ENCODE measurements at regions not wholly inside any gene's neighbourhood (a gene's known extent, or its start where the extent isn't known, plus 50 kb on each side); places are given as distances from the start of the nearest gene placed in this dataset.

DNA sequence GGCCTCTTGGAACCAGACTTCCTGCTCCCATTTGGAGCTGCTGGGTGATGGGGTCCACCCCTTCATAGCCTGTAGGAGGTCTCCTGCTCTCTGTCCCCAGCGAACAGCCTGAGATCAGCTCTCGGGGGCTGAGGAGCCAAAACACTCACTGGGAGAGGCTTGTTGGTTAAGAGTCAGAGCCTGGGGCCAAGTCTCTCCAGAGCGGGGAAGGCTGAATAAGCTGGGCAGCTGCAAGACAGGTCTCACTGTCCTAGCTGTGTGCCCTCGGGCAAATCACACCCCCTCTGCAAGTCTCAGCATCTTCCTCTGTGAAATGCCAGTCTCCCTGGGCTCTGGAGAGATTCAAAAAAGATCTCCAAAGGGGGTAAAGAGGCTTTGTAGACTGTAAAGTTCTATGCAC lies 174.6 kb downstream of the WSCD1 start (continued):
- TF ChIP-seq, protein P1, sequence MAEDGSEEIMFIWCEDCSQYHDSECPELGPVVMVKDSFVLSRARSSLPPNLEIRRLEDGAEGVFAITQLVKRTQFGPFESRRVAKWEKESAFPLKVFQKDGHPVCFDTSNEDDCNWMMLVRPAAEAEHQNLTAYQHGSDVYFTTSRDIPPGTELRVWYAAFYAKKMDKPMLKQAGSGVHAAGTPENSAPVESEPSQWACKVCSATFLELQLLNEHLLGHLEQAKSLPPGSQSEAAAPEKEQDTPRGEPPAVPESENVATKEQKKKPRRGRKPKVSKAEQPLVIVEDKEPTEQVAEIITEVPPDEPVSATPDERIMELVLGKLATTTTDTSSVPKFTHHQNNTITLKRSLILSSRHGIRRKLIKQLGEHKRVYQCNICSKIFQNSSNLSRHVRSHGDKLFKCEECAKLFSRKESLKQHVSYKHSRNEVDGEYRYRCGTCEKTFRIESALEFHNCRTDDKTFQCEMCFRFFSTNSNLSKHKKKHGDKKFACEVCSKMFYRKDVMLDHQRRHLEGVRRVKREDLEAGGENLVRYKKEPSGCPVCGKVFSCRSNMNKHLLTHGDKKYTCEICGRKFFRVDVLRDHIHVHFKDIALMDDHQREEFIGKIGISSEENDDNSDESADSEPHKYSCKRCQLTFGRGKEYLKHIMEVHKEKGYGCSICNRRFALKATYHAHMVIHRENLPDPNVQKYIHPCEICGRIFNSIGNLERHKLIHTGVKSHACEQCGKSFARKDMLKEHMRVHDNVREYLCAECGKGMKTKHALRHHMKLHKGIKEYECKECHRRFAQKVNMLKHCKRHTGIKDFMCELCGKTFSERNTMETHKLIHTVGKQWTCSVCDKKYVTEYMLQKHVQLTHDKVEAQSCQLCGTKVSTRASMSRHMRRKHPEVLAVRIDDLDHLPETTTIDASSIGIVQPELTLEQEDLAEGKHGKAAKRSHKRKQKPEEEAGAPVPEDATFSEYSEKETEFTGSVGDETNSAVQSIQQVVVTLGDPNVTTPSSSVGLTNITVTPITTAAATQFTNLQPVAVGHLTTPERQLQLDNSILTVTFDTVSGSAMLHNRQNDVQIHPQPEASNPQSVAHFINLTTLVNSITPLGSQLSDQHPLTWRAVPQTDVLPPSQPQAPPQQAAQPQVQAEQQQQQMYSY (CRISPR knock-in tag; IDR thresholded peaks at IDR 0.05): no peak
- TF ChIP-seq SUPT20H (IDR thresholded peaks at IDR 0.05; ENCODE audit: borderline replicate concordance, control insufficient read depth, low read depth, low read length) (no peak), LARP7 (IDR thresholded peaks at IDR 0.05) (no peak), MYB (IDR thresholded peaks at IDR 0.05; ENCODE audit: borderline replicate concordance, low read depth, low read length) (no peak), MTA2 (IDR thresholded peaks at IDR 0.05; ENCODE audit: low read depth) (no peak)
- TF ChIP-seq, protein P2, sequence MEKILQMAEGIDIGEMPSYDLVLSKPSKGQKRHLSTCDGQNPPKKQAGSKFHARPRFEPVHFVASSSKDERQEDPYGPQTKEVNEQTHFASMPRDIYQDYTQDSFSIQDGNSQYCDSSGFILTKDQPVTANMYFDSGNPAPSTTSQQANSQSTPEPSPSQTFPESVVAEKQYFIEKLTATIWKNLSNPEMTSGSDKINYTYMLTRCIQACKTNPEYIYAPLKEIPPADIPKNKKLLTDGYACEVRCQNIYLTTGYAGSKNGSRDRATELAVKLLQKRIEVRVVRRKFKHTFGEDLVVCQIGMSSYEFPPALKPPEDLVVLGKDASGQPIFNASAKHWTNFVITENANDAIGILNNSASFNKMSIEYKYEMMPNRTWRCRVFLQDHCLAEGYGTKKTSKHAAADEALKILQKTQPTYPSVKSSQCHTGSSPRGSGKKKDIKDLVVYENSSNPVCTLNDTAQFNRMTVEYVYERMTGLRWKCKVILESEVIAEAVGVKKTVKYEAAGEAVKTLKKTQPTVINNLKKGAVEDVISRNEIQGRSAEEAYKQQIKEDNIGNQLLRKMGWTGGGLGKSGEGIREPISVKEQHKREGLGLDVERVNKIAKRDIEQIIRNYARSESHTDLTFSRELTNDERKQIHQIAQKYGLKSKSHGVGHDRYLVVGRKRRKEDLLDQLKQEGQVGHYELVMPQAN (conservative IDR thresholded peaks at IDR 0.05): no peak
- TF ChIP-seq, protein P3, sequence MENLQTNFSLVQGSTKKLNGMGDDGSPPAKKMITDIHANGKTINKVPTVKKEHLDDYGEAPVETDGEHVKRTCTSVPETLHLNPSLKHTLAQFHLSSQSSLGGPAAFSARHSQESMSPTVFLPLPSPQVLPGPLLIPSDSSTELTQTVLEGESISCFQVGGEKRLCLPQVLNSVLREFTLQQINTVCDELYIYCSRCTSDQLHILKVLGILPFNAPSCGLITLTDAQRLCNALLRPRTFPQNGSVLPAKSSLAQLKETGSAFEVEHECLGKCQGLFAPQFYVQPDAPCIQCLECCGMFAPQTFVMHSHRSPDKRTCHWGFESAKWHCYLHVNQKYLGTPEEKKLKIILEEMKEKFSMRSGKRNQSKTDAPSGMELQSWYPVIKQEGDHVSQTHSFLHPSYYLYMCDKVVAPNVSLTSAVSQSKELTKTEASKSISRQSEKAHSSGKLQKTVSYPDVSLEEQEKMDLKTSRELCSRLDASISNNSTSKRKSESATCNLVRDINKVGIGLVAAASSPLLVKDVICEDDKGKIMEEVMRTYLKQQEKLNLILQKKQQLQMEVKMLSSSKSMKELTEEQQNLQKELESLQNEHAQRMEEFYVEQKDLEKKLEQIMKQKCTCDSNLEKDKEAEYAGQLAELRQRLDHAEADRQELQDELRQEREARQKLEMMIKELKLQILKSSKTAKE (IDR thresholded peaks at IDR 0.05; ENCODE audit: low read depth, poor library complexity, severe bottlenecking): no peak
